PC-9 (cell line): ENCODE measurements at regions not wholly inside any gene's neighbourhood (a gene's known extent, or its start where the extent isn't known, plus 50 kb on each side); places are given as distances from the start of the nearest gene placed in this dataset.

Experiments
- BruUV-seq: library from RNA; stranded (reverse); fragments of 400-500 nt; replicated peaks from 2 replicates; lab custom pipeline; 2021; lab: Mats Ljungman, UMichigan
- CTCF ChIA-PET: fragments of 300-600 bp; sonication (Branson Sonifier 250); formaldehyde crosslinking; loops from one replicate; lab custom pipeline; 2022; ENCODE audit warnings: antibody characterized with exemption; lab: Charles Lee
- POLR2A ChIA-PET: fragments of 300-600 bp; sonication (Branson Sonifier 250); formaldehyde crosslinking; loops from one replicate; lab custom pipeline; 2022; ENCODE audit warnings: antibody characterized with exemption; ENCODE audit not compliant: unreplicated experiment; lab: Charles Lee
- DNase-seq, 2 experiments: peaks; one replicate each; pipeline versions ENCODE4 v3.0.0 to v3.0.0-alpha.2; 2015 to 2022; ENCODE audit warnings: mixed read lengths in 1 of 2
- H2AFZ ChIP-seq: fragments of 200-600 bp; sonication (generic); 2 replicates; pipeline ENCODE4 v1.8.1; 2017; ENCODE audit warnings: antibody characterized with exemption
- H3F3A ChIP-seq: fragments of 200-600 bp; sonication (generic); 2 replicates; pipeline ENCODE4 v1.8.1; 2017; ENCODE audit warnings: antibody characterized with exemption, mild to moderate bottlenecking, low read depth; ENCODE audit not compliant: insufficient read depth
- H3K27ac ChIP-seq: fragments of 200-600 bp; sonication (generic); 2 replicates; pipeline ENCODE4 v1.6.1; 2016; ENCODE audit warnings: mixed run types
- H3K27me3 ChIP-seq: fragments of 200-600 bp; sonication (generic); 2 replicates; pipeline ENCODE4 v1.6.1; 2016; ENCODE audit warnings: low read depth, mixed run types; ENCODE audit not compliant: insufficient read depth
- H3K36me3 ChIP-seq: fragments of 200-600 bp; sonication (generic); 2 replicates; pipeline ENCODE4 v1.6.1; 2016; ENCODE audit warnings: low read depth, mixed run types
- H3K4me1 ChIP-seq: fragments of 200-600 bp; sonication (generic); replicated peaks from 2 replicates; pipeline ENCODE4 v1.6.1; 2016; ENCODE audit warnings: mixed run types; ENCODE audit not compliant: insufficient read depth
- H3K4me2 ChIP-seq: fragments of 200-600 bp; sonication (generic); 2 replicates; pipeline ENCODE4 v1.6.1; 2017; ENCODE audit warnings: mixed run types
- H3K4me3 ChIP-seq: fragments of 200-600 bp; sonication (generic); 2 replicates; pipeline ENCODE4 v1.6.1; 2016; ENCODE audit warnings: mixed run types
- H3K79me2 ChIP-seq: fragments of 200-600 bp; sonication (generic); 2 replicates; pipeline ENCODE4 v1.6.1; 2017; ENCODE audit warnings: low read depth, mixed run types
- H3K9me2 ChIP-seq: fragments of 200-600 bp; sonication (generic); 2 replicates; pipeline ENCODE4 v1.8.1; 2017; ENCODE audit warnings: mild to moderate bottlenecking; ENCODE audit not compliant: insufficient read depth
- H3K9me3 ChIP-seq: fragments of 200-600 bp; sonication (generic); 2 replicates; pipeline ENCODE4 v1.8.1; 2016; ENCODE audit warnings: low read depth; ENCODE audit not compliant: insufficient read depth
- H4K20me1 ChIP-seq: fragments of 200-600 bp; sonication (generic); 2 replicates; pipeline ENCODE4 v1.8.1; 2017; ENCODE audit not compliant: insufficient read depth
- CTCF ChIP-seq: fragments of 200-600 bp; sonication (generic); conservative IDR thresholded peaks from 2 replicates; pipeline ENCODE4 v1.6.1; 2017; ENCODE audit warnings: mixed run types, antibody characterized with exemption, mild to moderate bottlenecking, moderate library complexity
- EZH2 ChIP-seq: fragments of 200-600 bp; sonication (generic); IDR thresholded peaks from 2 replicates; pipeline ENCODE4 v1.8.0; 2017; ENCODE audit warnings: antibody characterized with exemption, low read depth
- intact Hi-C: fragments of 100-400 bp; cut with micrococcal nuclease; formaldehyde crosslinking; loops from one replicate; pipeline ENCODE4 v1.10.0; 2022; ENCODE audit not compliant: unreplicated experiment

GRCh38 chr4:108431986-108432385, 188.4 kb upstream of the RPL34 start:
- no peaks in the 10 kb centered on the region for H3K9me2 ChIP-seq
- POLR2A ChIA-PET, result no interaction called here
- H3K27me3 ChIP-seq, result no peaks in the 10 kb centered on the region
- no TSS peak for BruUV-seq
- no peaks in the 10 kb centered on the region for H3K9me3 ChIP-seq
- DNase-seq, result no peak
- no peaks in the 10 kb centered on the region for H3K79me2 ChIP-seq
- no peaks in the 10 kb centered on the region for H3F3A ChIP-seq
- H3K4me2 ChIP-seq, result no peak overlapping the region
- H3K27ac ChIP-seq, result no peak overlapping the region
- H3K4me1 ChIP-seq, result no peaks in the 10 kb centered on the region
- H3K4me3 ChIP-seq, result no peak overlapping the region
- TF ChIP-seq CTCF (no peak), EZH2 (no peak)
- no peaks in the 10 kb centered on the region for H4K20me1 ChIP-seq
- no peaks in the 10 kb centered on the region for H3K36me3 ChIP-seq
- no peak overlapping the region for H2AFZ ChIP-seq
- CTCF ChIA-PET, result no interaction called here
- intact Hi-C loops, result no loop called here

- Histone ChIP-seq H4K20me1 (no peaks in the 10 kb centered on the region), H3K27me3 (no peaks in the 10 kb centered on the region), H3K27ac (no peak overlapping the region), H3K9me3 (no peaks in the 10 kb centered on the region), H3K4me2 (no peak overlapping the region), H3K9me2 (no peaks in the 10 kb centered on the region), H3F3A (no peaks in the 10 kb centered on the region), H3K4me1 (no peaks in the 10 kb centered on the region), H3K79me2 (no peaks in the 10 kb centered on the region), H2AFZ (no peak overlapping the region), H3K36me3 (no peaks in the 10 kb centered on the region), H3K4me3 (no peak overlapping the region)
- DNase-seq, result no peak
- intact Hi-C loops, result no loop called here
- ChIA-PET CTCF (no interaction called here), POLR2A (no interaction called here)
- no TSS peak for BruUV-seq
- no peak for TF ChIP-seq CTCF
Measured at GRCh38 chr4:108430921-108431320, 189.5 kb upstream of the RPL34 start.

- H3K27ac ChIP-seq, result no peak overlapping the region
- BruUV-seq, result no TSS peak
- no peaks in the 10 kb centered on the region for H3K27me3 ChIP-seq
- H3K36me3 ChIP-seq, result no peaks in the 10 kb centered on the region
- DNase-seq, result no peak
- no peak overlapping the region for H3K4me3 ChIP-seq
- no peak overlapping the region for H3K4me2 ChIP-seq
- H3K4me1 ChIP-seq, result no peaks in the 10 kb centered on the region
- no peaks in the 10 kb centered on the region for H4K20me1 ChIP-seq
- intact Hi-C loops, result no loop called here
- H3K9me3 ChIP-seq, result no peaks in the 10 kb centered on the region
- POLR2A ChIA-PET, result no interaction called here
- H3K79me2 ChIP-seq, result no peaks in the 10 kb centered on the region
- H3K9me2 ChIP-seq, result no peaks in the 10 kb centered on the region
- no peak overlapping the region for H2AFZ ChIP-seq
- CTCF ChIA-PET, result no interaction called here
- H3F3A ChIP-seq, result no peaks in the 10 kb centered on the region
- TF ChIP-seq EZH2 (no peak), CTCF (no peak)
Measured at GRCh38 chr4:108429662-108430061, 190.7 kb upstream of the RPL34 start.
